ENCODE measurements at regions not wholly inside any gene's neighbourhood (a gene's known extent, or its start where the extent isn't known, plus 50 kb on each side); places are given as distances from the start of the nearest gene placed in this dataset.
A peak's percentile ranks its signal among the peaks of the same experiment; 100 is the strongest.
"Not testable (repeated sequence)": the region's sequence is repeated elsewhere in the genome, so short reads cannot be mapped to it uniquely, and the experiment has no call there.

DNA sequence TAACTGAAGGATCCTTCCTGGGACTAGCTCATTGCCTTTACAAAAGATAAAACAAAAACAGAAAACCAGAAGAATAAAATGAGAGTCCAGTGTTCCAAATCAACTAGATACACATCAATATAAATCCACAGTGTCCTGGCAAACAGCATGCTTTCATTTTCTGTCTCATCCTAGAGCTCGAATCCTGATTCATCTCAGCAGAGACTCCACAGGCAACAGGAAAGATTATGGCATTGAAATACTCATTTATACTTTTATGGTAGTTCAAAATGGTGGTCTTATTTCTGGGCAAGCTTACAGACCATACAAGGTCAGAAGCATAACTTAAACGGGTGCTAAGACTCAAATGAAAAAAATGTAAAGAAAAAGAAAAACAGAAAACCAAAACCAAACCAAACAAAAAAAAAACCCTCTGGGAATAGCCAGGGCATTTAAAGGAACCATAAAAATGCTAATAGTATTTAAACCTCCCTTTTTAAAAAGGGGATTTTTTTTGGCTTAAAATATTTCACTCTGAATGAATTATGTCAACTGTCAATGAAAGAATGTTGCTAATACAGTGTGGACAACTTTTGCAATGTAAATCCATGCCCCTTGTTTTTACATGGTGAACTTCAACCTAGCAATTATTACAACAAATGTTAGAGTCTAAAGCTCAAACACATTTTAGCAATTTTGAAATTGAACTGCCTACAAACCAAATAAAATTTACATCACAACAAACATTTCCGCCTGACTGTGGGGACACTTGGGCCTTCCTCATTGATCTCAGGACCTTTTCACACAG, 57.9 kb downstream of the GPR101 start:
- Mint-ChIP-seq H3K4me3 (no peak overlapping the region), H3K36me3 (ENCODE audit: low read depth) (peaks cover 2% of the 10 kb centered on the region), H3K4me1 (no peaks in the 10 kb centered on the region), H3K27me3 (no peaks in the 10 kb centered on the region), H3K27ac (no peak overlapping the region)
- no peak for ATAC-seq
- DNase-seq: no peak
- H3K9me3 ChIP-seq (ENCODE audit: control insufficient read depth, low read length, poor library complexity, severe bottlenecking): no peaks in the 10 kb centered on the region

GRCh38 chrX:136967966-136968365, 65.8 kb downstream of the GPR101 start:
- no peak overlapping the region for H3K4me3 Mint-ChIP-seq
- DNase-seq: no peak
- no peaks in the 10 kb centered on the region for H3K27me3 Mint-ChIP-seq
- H3K36me3 Mint-ChIP-seq (ENCODE audit: low read depth): no peaks in the 10 kb centered on the region
- no peak overlapping the region for H3K27ac Mint-ChIP-seq
- no peaks in the 10 kb centered on the region for H3K9me3 ChIP-seq (ENCODE audit: control insufficient read depth, low read length, poor library complexity, severe bottlenecking)
- H3K4me1 Mint-ChIP-seq: peaks cover 8% of the 10 kb centered on the region
- no peak for ATAC-seq

- H3K27me3 Mint-ChIP-seq: no peaks in the 10 kb centered on the region
- no peaks in the 10 kb centered on the region for H3K36me3 Mint-ChIP-seq (ENCODE audit: low read depth)
- ATAC-seq: no peak
- peak overlapping the region; percentile 29 for H3K27ac Mint-ChIP-seq
- H3K9me3 ChIP-seq (ENCODE audit: control insufficient read depth, low read length, poor library complexity, severe bottlenecking): no peaks in the 10 kb centered on the region
- no peak overlapping the region for H3K4me3 Mint-ChIP-seq
- no peak for DNase-seq
- peaks cover 11% of the 10 kb centered on the region for H3K4me1 Mint-ChIP-seq
Observed at GRCh38 chrX:136963973-136964372, 69.8 kb downstream of the GPR101 start.

GRCh38 chrX:136961594-136962135, 72.1 kb downstream of the GPR101 start:
- H3K9me3 ChIP-seq (ENCODE audit: control insufficient read depth, low read length, poor library complexity, severe bottlenecking): no peaks in the 10 kb centered on the region
- ATAC-seq (no peak), DNase-seq (no peak)
- Mint-ChIP-seq H3K4me1 (peaks cover 8% of the 10 kb centered on the region), H3K4me3 (no peak overlapping the region), H3K27ac (no peak overlapping the region), H3K27me3 (no peaks in the 10 kb centered on the region), H3K36me3 (ENCODE audit: low read depth) (no peaks in the 10 kb centered on the region)

DNA sequence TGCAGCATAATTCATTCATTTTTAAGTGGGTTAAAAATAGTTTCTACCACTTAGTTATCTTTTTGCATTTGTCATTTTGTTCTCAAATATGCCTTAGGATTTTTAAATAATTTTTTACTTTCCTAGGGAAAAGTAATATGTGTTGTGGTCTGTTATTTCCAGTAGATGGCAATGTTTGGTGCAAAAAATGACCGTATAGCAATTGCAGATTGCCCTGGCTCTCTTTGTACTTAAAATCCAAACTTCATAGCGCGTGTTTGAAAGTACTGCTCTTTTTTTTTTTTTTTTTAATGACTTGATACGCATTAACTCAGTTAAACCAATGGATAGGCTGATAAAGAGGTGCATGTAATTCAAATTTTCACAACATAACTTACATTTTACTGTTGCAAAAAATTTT, 74.4 kb upstream of the RBMX start:
- H3K36me3 Mint-ChIP-seq (ENCODE audit: low read depth): no peaks in the 10 kb centered on the region
- DNase-seq (no peak), ATAC-seq (peak; percentile 44)
- H3K9me3 ChIP-seq (ENCODE audit: control insufficient read depth, low read length, poor library complexity, severe bottlenecking): no peaks in the 10 kb centered on the region
- H3K4me1 Mint-ChIP-seq: peaks cover 3% of the 10 kb centered on the region
- no peak overlapping the region for H3K4me3 Mint-ChIP-seq
- no peak overlapping the region for H3K27ac Mint-ChIP-seq
- no peaks in the 10 kb centered on the region for H3K27me3 Mint-ChIP-seq

DNA sequence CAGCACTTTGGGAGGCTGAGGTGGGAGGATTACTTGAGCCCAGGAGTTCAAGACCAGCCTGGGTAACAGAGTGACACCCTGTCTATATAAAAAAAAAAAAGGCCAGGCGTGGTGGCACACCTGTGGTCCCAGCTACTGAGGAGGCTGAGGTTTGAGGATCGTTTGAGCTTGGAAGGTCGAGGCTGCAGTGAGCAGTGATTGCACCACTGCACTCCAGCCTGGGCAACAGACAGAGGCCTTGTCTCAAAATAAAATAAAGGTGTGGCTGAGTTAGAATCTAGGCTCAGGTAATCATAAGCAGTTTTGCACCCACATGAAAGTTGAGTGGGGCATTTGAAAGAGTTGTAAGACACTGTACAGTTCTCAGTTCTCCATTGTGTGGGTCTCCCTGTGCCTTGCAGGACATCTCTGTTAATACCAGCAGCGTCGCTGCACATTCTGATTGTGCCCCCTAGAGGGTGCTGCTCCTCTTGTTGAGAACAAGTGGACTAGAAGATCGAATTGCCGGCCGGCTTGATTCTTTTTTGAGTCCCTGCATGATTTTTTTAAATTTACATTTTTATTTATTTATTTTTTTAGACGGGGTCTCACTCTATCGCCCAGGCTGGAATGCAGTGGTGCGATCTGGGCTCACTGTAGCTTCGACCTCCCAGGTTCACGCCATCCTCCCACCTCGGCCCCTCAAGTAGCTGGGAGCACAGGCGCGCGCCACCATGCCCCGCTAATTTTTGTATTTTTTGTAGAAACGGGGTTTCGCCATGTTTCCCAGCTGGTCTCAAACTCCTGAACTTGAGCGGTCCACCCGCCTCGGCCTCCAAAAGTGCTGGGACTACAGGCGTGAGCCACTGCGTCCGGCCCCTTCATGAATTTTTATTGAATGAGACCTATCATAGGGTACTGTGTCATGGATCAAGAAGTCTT, 73.6 kb upstream of the RBMX start:
- Mint-ChIP-seq H3K27me3 (no peaks in the 10 kb centered on the region), H3K4me1 (no peaks in the 10 kb centered on the region), H3K4me3 (no peak overlapping the region), H3K27ac (no peak overlapping the region), H3K36me3 (ENCODE audit: low read depth) (no peaks in the 10 kb centered on the region)
- H3K9me3 ChIP-seq (ENCODE audit: control insufficient read depth, low read length, poor library complexity, severe bottlenecking): no peaks in the 10 kb centered on the region
- DNase-seq (peak in 2 of 3 donors; percentile 9 to 35), ATAC-seq (peak; percentile 79)

DNA sequence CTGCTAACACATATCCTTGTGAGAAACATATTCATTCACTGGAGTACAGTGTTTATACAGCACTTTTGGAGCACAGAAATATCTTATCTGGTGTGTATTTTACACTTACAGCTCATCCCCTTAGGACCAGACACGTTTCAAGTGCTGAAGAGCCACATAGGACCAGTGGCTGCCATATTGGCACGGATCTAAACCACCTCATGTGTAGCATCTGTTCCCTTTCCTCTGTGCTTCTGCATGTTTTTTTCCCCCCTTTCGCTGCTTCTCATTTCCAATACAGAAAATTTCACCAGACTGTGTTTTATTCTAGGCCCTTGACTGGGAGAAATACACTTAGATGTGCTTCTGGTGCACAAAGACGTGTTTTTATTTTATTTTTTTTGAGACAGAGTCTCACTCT, 69.7 kb upstream of the RBMX start:
- ATAC-seq (no peak), DNase-seq (no peak)
- Mint-ChIP-seq H3K36me3 (ENCODE audit: low read depth) (no peaks in the 10 kb centered on the region), H3K27ac (no peak overlapping the region), H3K4me3 (no peak overlapping the region), H3K4me1 (no peaks in the 10 kb centered on the region), H3K27me3 (no peaks in the 10 kb centered on the region)
- no peaks in the 10 kb centered on the region for H3K9me3 ChIP-seq (ENCODE audit: control insufficient read depth, low read length, poor library complexity, severe bottlenecking)

GRCh38 chrX:136941396-136942337, 61.1 kb upstream of the RBMX start:
- H3K27me3 Mint-ChIP-seq: no peaks in the 10 kb centered on the region
- H3K9me3 ChIP-seq (ENCODE audit: control insufficient read depth, low read length, poor library complexity, severe bottlenecking): no peaks in the 10 kb centered on the region
- H3K27ac Mint-ChIP-seq: no peak overlapping the region
- DNase-seq (no peak), ATAC-seq (no peak)
- no peaks in the 10 kb centered on the region for H3K36me3 Mint-ChIP-seq (ENCODE audit: low read depth)
- H3K4me3 Mint-ChIP-seq: no peak overlapping the region
- no peaks in the 10 kb centered on the region for H3K4me1 Mint-ChIP-seq

DNA sequence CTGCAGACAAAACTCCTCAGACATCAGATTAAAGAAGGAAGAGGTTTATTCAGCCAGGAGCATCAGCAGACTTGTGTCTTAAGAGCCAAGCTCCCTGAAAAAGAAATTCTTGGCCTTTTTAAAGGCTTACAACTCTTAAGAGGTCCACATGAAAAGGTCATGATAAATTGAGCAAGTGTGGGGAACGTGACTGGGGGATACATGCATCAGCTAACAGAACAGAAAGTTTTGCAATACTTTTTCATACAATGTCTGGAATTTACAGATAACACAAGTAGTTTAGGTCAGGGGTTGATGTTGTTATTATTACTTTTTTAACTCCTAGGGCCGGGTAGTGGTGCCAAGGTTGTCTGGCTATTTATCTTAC, 55.6 kb upstream of the RBMX start:
- Mint-ChIP-seq H3K27ac (peak overlapping the region; percentile 91), H3K36me3 (ENCODE audit: low read depth) (no peaks in the 10 kb centered on the region), H3K4me3 (peak overlapping the region; percentile 83), H3K27me3 (no peaks in the 10 kb centered on the region), H3K4me1 (peaks cover 9% of the 10 kb centered on the region)
- no peaks in the 10 kb centered on the region for H3K9me3 ChIP-seq (ENCODE audit: control insufficient read depth, low read length, poor library complexity, severe bottlenecking)
- no peak for ATAC-seq
- DNase-seq: no peak

DNA sequence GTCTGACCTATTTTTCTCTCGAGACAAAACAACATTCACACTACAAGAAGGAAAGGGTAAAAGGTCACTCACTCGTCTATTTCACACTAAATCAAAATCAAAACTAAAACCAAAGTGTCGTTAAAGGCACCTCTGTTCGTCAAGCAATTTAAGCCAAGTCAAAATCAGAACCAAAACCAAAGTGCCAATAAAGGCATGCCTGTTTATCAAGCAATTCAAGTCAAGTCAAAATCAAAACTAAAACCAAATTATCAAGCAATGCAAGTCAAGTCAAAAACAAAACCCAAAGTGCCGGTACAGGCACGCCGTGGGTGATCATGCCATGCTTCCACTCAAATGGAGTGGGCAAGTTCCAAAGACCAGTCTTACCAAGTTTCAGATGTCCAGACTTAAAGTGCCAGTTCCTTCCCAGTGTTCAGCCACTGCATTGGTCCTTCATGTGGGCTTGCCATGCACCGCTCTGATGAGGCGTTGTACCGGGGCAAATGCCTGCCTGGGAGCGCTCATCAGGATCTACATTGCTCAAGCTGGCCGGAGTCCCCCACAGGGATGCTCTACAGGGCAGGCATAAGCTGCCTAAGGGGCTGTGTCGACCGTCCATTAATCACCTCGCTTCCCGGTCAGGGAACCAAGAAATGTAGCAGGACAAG, 55.1 kb upstream of the RBMX start:
- H3K27me3 Mint-ChIP-seq; H3K9me3 ChIP-seq (ENCODE audit: control insufficient read depth, low read length, poor library complexity, severe bottlenecking); H3K36me3 Mint-ChIP-seq (ENCODE audit: low read depth); DNase-seq; H3K4me1 Mint-ChIP-seq: not testable (repeated sequence)
- H3K4me3 Mint-ChIP-seq: peak overlapping the region; percentile 83
- peak overlapping the region; percentile 91 for H3K27ac Mint-ChIP-seq
- ATAC-seq: peak; percentile 39

DNA sequence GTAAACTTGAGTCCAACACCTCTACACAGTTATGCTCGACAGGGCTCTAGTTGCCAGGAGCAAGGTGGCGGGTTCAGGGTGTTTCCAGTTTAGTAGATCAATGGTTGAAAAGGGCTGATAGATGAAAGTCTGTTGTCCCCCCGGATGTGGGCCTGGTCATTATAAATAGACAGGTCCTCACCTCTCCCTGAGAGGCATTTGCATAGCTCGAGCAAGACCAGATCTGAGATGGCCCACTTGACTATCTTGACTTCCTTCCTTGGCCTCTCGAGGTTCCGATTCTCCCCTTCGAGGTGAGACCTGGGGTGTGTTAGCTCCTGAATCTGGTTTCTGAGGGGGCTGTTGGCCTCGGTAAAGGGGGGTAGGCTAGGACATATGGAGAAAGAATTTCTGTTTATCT, 54.1 kb upstream of the RBMX start:
- H3K27me3 Mint-ChIP-seq; DNase-seq; ATAC-seq; H3K4me1 Mint-ChIP-seq; H3K4me3 Mint-ChIP-seq; H3K36me3 Mint-ChIP-seq (ENCODE audit: low read depth); H3K9me3 ChIP-seq (ENCODE audit: control insufficient read depth, low read length, poor library complexity, severe bottlenecking): not testable (repeated sequence)
- peak overlapping the region; percentile 91 for H3K27ac Mint-ChIP-seq

DNA sequence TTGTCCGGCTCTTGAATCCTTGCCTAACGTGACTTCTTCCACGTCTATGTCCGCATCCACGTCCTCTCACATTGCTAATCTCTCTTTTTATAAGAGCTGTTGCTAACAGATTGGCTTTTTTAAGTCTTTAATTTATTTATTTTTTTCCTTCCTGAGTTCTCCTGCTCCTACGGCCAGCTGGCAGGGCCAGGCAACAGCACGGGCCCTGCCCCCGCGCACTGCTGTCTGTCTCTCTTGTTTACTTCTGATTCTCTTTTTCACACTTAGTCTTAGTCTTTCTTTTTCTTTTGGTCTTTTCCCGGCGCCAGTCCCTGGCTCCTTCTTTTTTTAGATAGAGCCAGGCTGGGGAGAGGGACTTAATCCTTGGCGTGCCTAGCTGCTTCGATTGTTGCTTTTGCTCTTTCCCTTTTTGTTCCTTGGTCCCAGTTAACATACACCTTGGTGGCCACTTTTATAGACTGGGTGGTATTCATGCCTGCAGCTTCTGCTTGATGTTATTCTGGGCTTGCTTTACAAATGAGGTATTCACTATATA, 53.2 kb upstream of the RBMX start:
- no peaks in the 10 kb centered on the region for H3K9me3 ChIP-seq (ENCODE audit: control insufficient read depth, low read length, poor library complexity, severe bottlenecking)
- H3K4me1 Mint-ChIP-seq: peaks cover 9% of the 10 kb centered on the region
- H3K27me3 Mint-ChIP-seq: no peaks in the 10 kb centered on the region
- H3K4me3 Mint-ChIP-seq: no peak overlapping the region
- no peak for DNase-seq
- no peak overlapping the region for H3K27ac Mint-ChIP-seq
- ATAC-seq: no peak
- no peaks in the 10 kb centered on the region for H3K36me3 Mint-ChIP-seq (ENCODE audit: low read depth)
